Keratinocyte (primary cell): ENCODE measurements at regions not wholly inside any gene's neighbourhood (a gene's known extent, or its start where the extent isn't known, plus 50 kb on each side); places are given as distances from the start of the nearest gene placed in this dataset.

Source experiments
- DNase-seq: peaks from one replicate; pipeline ENCODE4 v3.0.0-alpha.2; 2011; ENCODE audit warnings: low read depth, missing footprints, low spot score
- FAIRE-seq: peaks from 2 replicates; lab custom pipeline; 2011; peaks lifted over from hg19 to GRCh38; lab: Jason Lieb, UNC
- H2AFZ ChIP-seq: 2 replicates; pipeline ENCODE4 v1.6.0; 2012; ENCODE audit warnings: low read length, control low read depth, inconsistent platforms; ENCODE audit not compliant: control insufficient read depth
- H3K27ac ChIP-seq: 2 replicates; pipeline ENCODE4 v1.5.1; 2011; ENCODE audit warnings: low read length; ENCODE audit not compliant: control insufficient read depth, insufficient read depth
- H3K27me3 ChIP-seq: 3 replicates; pipeline ENCODE4 v1.6.0; 2011; ENCODE audit warnings: low read length; ENCODE audit not compliant: control insufficient read depth, insufficient read depth; ENCODE audit errors: extremely low read depth
- H3K36me3 ChIP-seq, 2 experiments: 2 replicates in 1 of 2; 3 replicates in 1 of 2; pipeline ENCODE4 v1.5.1; 2011; ENCODE audit warnings: low read length in 2 of 2, mild to moderate bottlenecking in 1 of 2; ENCODE audit not compliant: control insufficient read depth in 2 of 2, insufficient read depth in 2 of 2; ENCODE audit errors: extremely low read depth in 1 of 2
- H3K4me1 ChIP-seq: 3 replicates; pipeline ENCODE4 v1.5.1; 2011; ENCODE audit warnings: low read length; ENCODE audit not compliant: control insufficient read depth, insufficient read depth; ENCODE audit errors: extremely low read depth
- H3K4me2 ChIP-seq: 3 replicates; pipeline ENCODE4 v1.6.0; 2011; ENCODE audit warnings: low read depth, low read length; ENCODE audit not compliant: control insufficient read depth, insufficient read depth; ENCODE audit errors: extremely low read depth
- H3K4me3 ChIP-seq, 3 experiments: fragments of 200-600 bp in 1 of 3; sonication (generic) in 1 of 3; 2 replicates in 2 of 3; 3 replicates in 1 of 3; pipeline ENCODE4 v1.5.1; 2011 to 2016; ENCODE audit warnings: low read length in 3 of 3, mild to moderate bottlenecking in 3 of 3, control low read depth in 2 of 3, inconsistent platforms in 1 of 3, low read depth in 1 of 3, mixed read lengths in 1 of 3, mixed run types in 1 of 3, moderate library complexity in 1 of 3; ENCODE audit not compliant: control insufficient read depth in 2 of 3, insufficient read depth in 2 of 3; ENCODE audit errors: extremely low read depth in 1 of 3
- H3K79me2 ChIP-seq: 2 replicates; pipeline ENCODE4 v1.6.0; 2012; ENCODE audit warnings: low read length; ENCODE audit not compliant: control insufficient read depth, insufficient read depth
- H3K9ac ChIP-seq: 3 replicates; pipeline ENCODE4 v1.6.0; 2011; ENCODE audit warnings: low read length; ENCODE audit not compliant: control insufficient read depth, insufficient read depth; ENCODE audit errors: extremely low read depth
- H3K9me1 ChIP-seq: 3 replicates; pipeline ENCODE4 v1.6.0; 2011; ENCODE audit warnings: low read length; ENCODE audit not compliant: control insufficient read depth, insufficient read depth; ENCODE audit errors: extremely low read depth
- H3K9me3 ChIP-seq: 2 replicates; pipeline ENCODE4 v1.5.1; 2012; ENCODE audit warnings: low read depth, low read length; ENCODE audit not compliant: control insufficient read depth
- H4K20me1 ChIP-seq: 3 replicates; pipeline ENCODE4 v1.6.0; 2011; ENCODE audit warnings: low read length; ENCODE audit not compliant: control insufficient read depth, insufficient read depth; ENCODE audit errors: extremely low read depth
- EZH2 ChIP-seq: IDR thresholded peaks from one replicate; pipeline ENCODE4 v1.6.1; 2012; ENCODE audit warnings: inconsistent platforms, mild to moderate bottlenecking, low read length, moderate library complexity
- dilution Hi-C: fragments of 300-500 bp; cut with MboI; formaldehyde crosslinking; loops from one replicate; pipeline ENCODE4 v1.7.0; 2020; ENCODE audit warnings: low sequenced_read_pairs; ENCODE audit not compliant: extremely low pct_ligation_motif_present
- TF ChIP-seq, protein P1 (sequence below), 3 experiments: IDR thresholded peaks in 1 of 3; conservative IDR thresholded peaks in 1 of 3; optimal IDR thresholded peaks in 1 of 3; 2 replicates in 2 of 3; 3 replicates in 1 of 3; pipeline versions ENCODE3 to v1.5.1; 2011; ENCODE audit warnings: low read length in 3 of 3, mild to moderate bottlenecking in 3 of 3, moderate library complexity in 2 of 3, control low read depth in 1 of 3, inconsistent platforms in 1 of 3; ENCODE audit not compliant: insufficient read depth in 2 of 3; ENCODE audit errors: extremely low read depth in 1 of 3

DNA sequence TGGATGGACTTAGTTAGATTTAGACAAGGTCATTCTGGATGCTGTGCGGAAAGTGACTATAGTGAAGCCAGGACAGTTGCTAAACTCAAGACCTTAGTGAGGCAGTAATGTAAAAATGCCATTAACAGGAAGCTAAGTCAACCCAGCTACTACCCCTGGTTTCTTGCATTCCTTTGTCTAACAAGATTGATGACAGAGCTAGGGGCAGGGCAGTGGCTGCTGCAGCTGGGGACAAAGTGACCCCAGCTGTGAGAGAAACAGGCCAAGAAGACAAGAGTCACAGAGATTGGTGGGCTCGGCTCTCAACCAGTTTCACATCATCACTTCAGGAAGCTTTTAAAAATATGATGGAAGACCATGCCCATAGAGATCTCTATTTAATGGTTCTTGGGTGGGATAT, 110.4 kb upstream of the POU2AF2 start:
- Histone ChIP-seq H3K79me2 (no peaks in the 10 kb centered on the region), H2AFZ (no peak overlapping the region), H3K36me3 (no peaks in the 10 kb centered on the region), H3K4me3 (no peak overlapping the region), H4K20me1 (no peaks in the 10 kb centered on the region), H3K9me3 (no peaks in the 10 kb centered on the region), H3K9ac (no peak overlapping the region), H3K27me3 (no peaks in the 10 kb centered on the region), H3K27ac (no peak overlapping the region), H3K4me1 (no peaks in the 10 kb centered on the region), H3K9me1 (no peaks in the 10 kb centered on the region), H3K4me2 (no peak overlapping the region)
- TF ChIP-seq, protein P1, sequence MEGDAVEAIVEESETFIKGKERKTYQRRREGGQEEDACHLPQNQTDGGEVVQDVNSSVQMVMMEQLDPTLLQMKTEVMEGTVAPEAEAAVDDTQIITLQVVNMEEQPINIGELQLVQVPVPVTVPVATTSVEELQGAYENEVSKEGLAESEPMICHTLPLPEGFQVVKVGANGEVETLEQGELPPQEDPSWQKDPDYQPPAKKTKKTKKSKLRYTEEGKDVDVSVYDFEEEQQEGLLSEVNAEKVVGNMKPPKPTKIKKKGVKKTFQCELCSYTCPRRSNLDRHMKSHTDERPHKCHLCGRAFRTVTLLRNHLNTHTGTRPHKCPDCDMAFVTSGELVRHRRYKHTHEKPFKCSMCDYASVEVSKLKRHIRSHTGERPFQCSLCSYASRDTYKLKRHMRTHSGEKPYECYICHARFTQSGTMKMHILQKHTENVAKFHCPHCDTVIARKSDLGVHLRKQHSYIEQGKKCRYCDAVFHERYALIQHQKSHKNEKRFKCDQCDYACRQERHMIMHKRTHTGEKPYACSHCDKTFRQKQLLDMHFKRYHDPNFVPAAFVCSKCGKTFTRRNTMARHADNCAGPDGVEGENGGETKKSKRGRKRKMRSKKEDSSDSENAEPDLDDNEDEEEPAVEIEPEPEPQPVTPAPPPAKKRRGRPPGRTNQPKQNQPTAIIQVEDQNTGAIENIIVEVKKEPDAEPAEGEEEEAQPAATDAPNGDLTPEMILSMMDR (optimal IDR thresholded peaks at IDR 0.05 in 1 of 3, IDR thresholded peaks at IDR 0.05 in 1 of 3, conservative IDR thresholded peaks at IDR 0.05 in 1 of 3; ENCODE audit: extremely low read depth in 1 of 3, insufficient read depth in 2 of 3, low read length in 3 of 3) = no peak
- no peak for TF ChIP-seq EZH2
- no peak for DNase-seq
- no peak for FAIRE-seq
- dilution Hi-C loops = no loop called here

DNA sequence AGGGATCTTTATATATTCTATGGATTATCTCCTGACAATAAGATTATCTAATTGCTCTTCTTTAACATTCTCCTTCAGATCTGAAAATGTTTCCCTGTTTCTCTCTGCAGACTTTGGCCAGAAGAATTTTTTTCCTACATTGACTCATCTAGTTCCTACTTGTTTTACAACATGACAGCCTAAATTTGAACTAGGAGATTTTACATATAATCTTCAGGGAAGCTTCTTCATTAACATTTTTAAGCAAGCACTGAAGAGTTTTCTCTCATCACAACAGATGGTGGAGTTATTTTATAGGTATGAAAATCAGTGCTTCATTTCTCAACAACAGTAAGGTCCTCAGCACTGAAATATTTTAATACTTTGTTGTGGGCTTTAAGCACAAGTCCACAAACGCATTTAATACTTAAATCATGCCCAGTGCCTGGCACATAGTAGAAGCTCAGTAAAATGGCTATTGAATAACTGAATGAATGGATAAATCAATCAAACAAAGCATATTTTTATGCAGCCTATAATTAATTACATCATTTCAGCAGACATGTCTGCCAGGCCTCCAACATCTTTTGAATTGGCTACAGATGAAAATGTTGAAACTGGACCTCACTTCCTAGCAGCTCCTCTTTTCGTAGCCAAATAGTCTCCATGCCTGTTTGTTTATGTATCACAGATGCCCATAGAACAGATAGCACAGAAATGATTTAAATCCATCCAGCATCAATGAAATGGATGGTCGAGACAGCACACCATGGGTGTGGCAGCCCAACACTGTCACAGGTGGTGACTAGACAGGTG, 117.3 kb upstream of the POU2AF2 start:
- no peak overlapping the region for H3K4me3 ChIP-seq
- no peaks in the 10 kb centered on the region for H3K36me3 ChIP-seq
- DNase-seq (no peak), FAIRE-seq (no peak)
- no peaks in the 10 kb centered on the region for H4K20me1 ChIP-seq
- no peaks in the 10 kb centered on the region for H3K79me2 ChIP-seq
- H3K9me3 ChIP-seq = no peaks in the 10 kb centered on the region
- no peaks in the 10 kb centered on the region for H3K4me1 ChIP-seq
- H3K27me3 ChIP-seq = peaks cover 4% of the 10 kb centered on the region
- H3K4me2 ChIP-seq = no peak overlapping the region
- H3K9ac ChIP-seq = no peak overlapping the region
- dilution Hi-C loops = no loop called here
- no peaks in the 10 kb centered on the region for H3K9me1 ChIP-seq
- no peak overlapping the region for H2AFZ ChIP-seq
- no peak overlapping the region for H3K27ac ChIP-seq
- TF ChIP-seq, protein P1 (optimal IDR thresholded peaks at IDR 0.05 in 1 of 3, IDR thresholded peaks at IDR 0.05 in 1 of 3, conservative IDR thresholded peaks at IDR 0.05 in 1 of 3; ENCODE audit: extremely low read depth in 1 of 3, insufficient read depth in 2 of 3, low read length in 3 of 3) = no peak
- TF ChIP-seq EZH2 = no peak
